ENCODE measurements at regions not wholly inside any gene's neighbourhood (a gene's known extent, or its start where the extent isn't known, plus 50 kb on each side); places are given as distances from the start of the nearest gene placed in this dataset.
"Not testable (repeated sequence)": the region's sequence is repeated elsewhere in the genome, so short reads cannot be mapped to it uniquely, and the experiment has no call there.

DNA sequence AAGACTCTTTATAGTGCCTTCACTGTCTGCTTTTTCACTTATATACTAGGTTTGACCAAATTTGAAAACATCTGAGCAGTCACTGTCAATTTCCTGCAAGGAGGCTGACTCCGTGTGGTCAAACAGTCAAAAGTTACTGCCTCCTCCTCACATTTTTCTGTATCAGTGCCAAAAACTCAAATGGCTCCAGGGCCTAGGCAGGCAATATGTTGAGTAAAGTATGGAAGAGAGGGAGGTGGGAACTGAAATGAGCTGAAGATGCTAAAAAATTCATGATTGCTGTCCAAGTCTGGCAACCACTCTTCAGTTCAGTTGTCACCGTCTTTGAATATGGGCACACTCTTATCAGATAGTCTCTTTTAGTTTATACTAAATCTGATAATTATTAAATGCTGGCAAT lies 551.6 kb downstream of the CCSER2 start:
- TF ChIP-seq ZNF843 (tag by site-specific recombination; IDR thresholded peaks at IDR 0.05) (no peak), ZNF174 (tag by site-specific recombination; IDR thresholded peaks at IDR 0.05) (no peak), IKZF3 (tag by site-specific recombination; IDR thresholded peaks at IDR 0.05) (no peak), ZNF530 (tag by site-specific recombination; IDR thresholded peaks at IDR 0.05; ENCODE audit: low read depth) (no peak), ZNF830 (tag by site-specific recombination; IDR thresholded peaks at IDR 0.05; ENCODE audit: low read depth) (no peak), ZNF548 (tag by site-specific recombination; IDR thresholded peaks at IDR 0.05) (no peak), MEIS1 (CRISPR knock-in tag; IDR thresholded peaks at IDR 0.05; ENCODE audit: borderline replicate concordance) (no peak), ZNF223 (tag by site-specific recombination; IDR thresholded peaks at IDR 0.05) (no peak), ZNF707 (tag by site-specific recombination; IDR thresholded peaks at IDR 0.05) (no peak), ZNF561 (tag by site-specific recombination; IDR thresholded peaks at IDR 0.05; ENCODE audit: borderline replicate concordance) (no peak), ZNF112 (tag by site-specific recombination; IDR thresholded peaks at IDR 0.05) (no peak), ZNF16 (tag by site-specific recombination; IDR thresholded peaks at IDR 0.05; ENCODE audit: low read depth) (no peak), OSR2 (tag by site-specific recombination; IDR thresholded peaks at IDR 0.05) (no peak), ZNF621 (tag by site-specific recombination; IDR thresholded peaks at IDR 0.05) (no peak), HOXC10 (CRISPR knock-in tag; IDR thresholded peaks at IDR 0.05) (no peak), ZNF138 (tag by site-specific recombination; IDR thresholded peaks at IDR 0.05; ENCODE audit: borderline replicate concordance) (no peak), KLF8 (tag by site-specific recombination; IDR thresholded peaks at IDR 0.05) (no peak), KLF16 (tag by site-specific recombination; IDR thresholded peaks at IDR 0.05) (no peak), ZNF140 (tag by site-specific recombination; IDR thresholded peaks at IDR 0.05) (no peak)
- TF ChIP-seq, protein P1, sequence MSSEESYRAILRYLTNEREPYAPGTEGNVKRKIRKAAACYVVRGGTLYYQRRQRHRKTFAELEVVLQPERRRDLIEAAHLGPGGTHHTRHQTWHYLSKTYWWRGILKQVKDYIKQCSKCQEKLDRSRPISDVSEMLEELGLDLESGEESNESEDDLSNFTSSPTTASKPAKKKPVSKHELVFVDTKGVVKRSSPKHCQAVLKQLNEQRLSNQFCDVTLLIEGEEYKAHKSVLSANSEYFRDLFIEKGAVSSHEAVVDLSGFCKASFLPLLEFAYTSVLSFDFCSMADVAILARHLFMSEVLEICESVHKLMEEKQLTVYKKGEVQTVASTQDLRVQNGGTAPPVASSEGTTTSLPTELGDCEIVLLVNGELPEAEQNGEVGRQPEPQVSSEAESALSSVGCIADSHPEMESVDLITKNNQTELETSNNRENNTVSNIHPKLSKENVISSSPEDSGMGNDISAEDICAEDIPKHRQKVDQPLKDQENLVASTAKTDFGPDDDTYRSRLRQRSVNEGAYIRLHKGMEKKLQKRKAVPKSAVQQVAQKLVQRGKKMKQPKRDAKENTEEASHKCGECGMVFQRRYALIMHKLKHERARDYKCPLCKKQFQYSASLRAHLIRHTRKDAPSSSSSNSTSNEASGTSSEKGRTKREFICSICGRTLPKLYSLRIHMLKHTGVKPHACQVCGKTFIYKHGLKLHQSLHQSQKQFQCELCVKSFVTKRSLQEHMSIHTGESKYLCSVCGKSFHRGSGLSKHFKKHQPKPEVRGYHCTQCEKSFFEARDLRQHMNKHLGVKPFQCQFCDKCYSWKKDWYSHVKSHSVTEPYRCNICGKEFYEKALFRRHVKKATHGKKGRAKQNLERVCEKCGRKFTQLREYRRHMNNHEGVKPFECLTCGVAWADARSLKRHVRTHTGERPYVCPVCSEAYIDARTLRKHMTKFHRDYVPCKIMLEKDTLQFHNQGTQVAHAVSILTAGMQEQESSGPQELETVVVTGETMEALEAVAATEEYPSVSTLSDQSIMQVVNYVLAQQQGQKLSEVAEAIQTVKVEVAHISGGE (tag by site-specific recombination; conservative IDR thresholded peaks at IDR 0.05; ENCODE audit: low read depth): no peak
- Histone ChIP-seq H3K9me3 (ENCODE audit: control insufficient read depth, insufficient read depth, low read depth, low read length) (no peaks in the 10 kb centered on the region), H3K4me3 (ENCODE audit: low read depth, low read length) (no peak overlapping the region), H3K36me3 (ENCODE audit: control insufficient read depth in 2 of 2, insufficient read depth in 1 of 2, low read length in 2 of 2) (no peaks in the 10 kb centered on the region), H3K4me1 (ENCODE audit: control insufficient read depth, insufficient read depth, low read length) (no peaks in the 10 kb centered on the region), H3K27ac (ENCODE audit: extremely low read depth, low read depth, low read length) (no peak overlapping the region)
- CTCF ChIA-PET: no interaction called here
- POLR2A ChIA-PET: no interaction called here

DNA sequence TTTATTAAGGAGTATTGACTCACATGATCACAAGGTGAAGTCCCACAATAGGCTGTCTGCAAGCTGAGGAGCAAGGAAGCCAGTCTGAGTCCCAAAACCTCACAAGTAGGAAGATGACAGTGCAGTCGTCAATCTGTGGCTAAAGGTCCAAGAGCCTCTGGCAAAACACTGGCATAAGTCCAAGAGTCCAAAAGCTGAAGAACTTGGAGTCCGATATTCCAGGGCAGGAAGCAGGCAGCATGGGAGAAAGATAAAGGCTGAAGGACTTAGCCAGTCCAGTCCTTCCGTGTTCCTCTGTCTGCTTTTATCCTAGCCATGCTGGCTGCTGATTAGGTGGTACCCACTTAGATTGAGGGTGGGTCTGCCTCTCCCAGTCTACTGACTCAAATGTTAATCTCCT lies 553.3 kb downstream of the CCSER2 start:
- H3K27ac ChIP-seq (ENCODE audit: extremely low read depth, low read depth, low read length); POLR2A ChIA-PET; H3K36me3 ChIP-seq (ENCODE audit: control insufficient read depth in 2 of 2, insufficient read depth in 1 of 2, low read length in 2 of 2); CTCF ChIA-PET; H3K4me3 ChIP-seq (ENCODE audit: low read depth, low read length); H3K4me1 ChIP-seq (ENCODE audit: control insufficient read depth, insufficient read depth, low read length); H3K9me3 ChIP-seq (ENCODE audit: control insufficient read depth, insufficient read depth, low read depth, low read length): not testable (repeated sequence)

DNA sequence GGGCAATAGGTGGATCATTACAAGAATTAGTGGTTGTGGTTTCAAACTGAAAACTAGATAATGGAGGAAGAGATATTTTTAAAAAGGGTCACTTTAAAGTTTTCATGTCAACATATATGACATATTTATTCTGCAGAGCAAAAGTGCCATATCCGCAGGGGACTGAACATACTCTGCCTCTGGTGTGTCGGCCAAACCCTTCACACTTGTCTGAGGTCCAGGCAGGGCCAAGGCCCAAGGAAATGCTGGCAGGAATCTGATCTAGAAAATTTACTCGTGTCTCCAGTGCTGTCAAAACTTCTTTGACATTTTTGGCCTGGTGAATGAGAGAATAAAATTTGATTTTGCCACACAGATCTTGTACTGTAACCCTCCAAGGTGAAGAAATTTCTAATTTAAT lies 562.3 kb downstream of the CCSER2 start:
- Histone ChIP-seq H3K9me3 (ENCODE audit: control insufficient read depth, insufficient read depth, low read depth, low read length) (no peaks in the 10 kb centered on the region), H3K4me1 (ENCODE audit: control insufficient read depth, insufficient read depth, low read length) (no peaks in the 10 kb centered on the region), H3K36me3 (ENCODE audit: control insufficient read depth in 2 of 2, insufficient read depth in 1 of 2, low read length in 2 of 2) (no peaks in the 10 kb centered on the region), H3K27ac (ENCODE audit: extremely low read depth, low read depth, low read length) (no peak overlapping the region), H3K4me3 (ENCODE audit: low read depth, low read length) (no peak overlapping the region)
- ChIA-PET CTCF (no interaction called here), POLR2A (no interaction called here)
- TF ChIP-seq, protein P2, sequence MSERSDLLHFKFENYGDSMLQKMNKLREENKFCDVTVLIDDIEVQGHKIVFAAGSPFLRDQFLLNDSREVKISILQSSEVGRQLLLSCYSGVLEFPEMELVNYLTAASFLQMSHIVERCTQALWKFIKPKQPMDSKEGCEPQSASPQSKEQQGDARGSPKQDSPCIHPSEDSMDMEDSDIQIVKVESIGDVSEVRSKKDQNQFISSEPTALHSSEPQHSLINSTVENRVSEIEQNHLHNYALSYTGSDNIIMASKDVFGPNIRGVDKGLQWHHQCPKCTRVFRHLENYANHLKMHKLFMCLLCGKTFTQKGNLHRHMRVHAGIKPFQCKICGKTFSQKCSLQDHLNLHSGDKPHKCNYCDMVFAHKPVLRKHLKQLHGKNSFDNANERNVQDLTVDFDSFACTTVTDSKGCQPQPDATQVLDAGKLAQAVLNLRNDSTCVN (tag by site-specific recombination; optimal IDR thresholded peaks at IDR 0.05): no peak
- TF ChIP-seq, protein P3, sequence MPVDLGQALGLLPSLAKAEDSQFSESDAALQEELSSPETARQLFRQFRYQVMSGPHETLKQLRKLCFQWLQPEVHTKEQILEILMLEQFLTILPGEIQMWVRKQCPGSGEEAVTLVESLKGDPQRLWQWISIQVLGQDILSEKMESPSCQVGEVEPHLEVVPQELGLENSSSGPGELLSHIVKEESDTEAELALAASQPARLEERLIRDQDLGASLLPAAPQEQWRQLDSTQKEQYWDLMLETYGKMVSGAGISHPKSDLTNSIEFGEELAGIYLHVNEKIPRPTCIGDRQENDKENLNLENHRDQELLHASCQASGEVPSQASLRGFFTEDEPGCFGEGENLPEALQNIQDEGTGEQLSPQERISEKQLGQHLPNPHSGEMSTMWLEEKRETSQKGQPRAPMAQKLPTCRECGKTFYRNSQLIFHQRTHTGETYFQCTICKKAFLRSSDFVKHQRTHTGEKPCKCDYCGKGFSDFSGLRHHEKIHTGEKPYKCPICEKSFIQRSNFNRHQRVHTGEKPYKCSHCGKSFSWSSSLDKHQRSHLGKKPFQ (tag by site-specific recombination; IDR thresholded peaks at IDR 0.05): no peak
- TF ChIP-seq SCRT1 (tag by site-specific recombination; IDR thresholded peaks at IDR 0.05; ENCODE audit: borderline replicate concordance): no peak
- TF ChIP-seq BCL11B (tag by site-specific recombination; IDR thresholded peaks at IDR 0.05; ENCODE audit: low read depth): no peak
- TF ChIP-seq, protein P4, sequence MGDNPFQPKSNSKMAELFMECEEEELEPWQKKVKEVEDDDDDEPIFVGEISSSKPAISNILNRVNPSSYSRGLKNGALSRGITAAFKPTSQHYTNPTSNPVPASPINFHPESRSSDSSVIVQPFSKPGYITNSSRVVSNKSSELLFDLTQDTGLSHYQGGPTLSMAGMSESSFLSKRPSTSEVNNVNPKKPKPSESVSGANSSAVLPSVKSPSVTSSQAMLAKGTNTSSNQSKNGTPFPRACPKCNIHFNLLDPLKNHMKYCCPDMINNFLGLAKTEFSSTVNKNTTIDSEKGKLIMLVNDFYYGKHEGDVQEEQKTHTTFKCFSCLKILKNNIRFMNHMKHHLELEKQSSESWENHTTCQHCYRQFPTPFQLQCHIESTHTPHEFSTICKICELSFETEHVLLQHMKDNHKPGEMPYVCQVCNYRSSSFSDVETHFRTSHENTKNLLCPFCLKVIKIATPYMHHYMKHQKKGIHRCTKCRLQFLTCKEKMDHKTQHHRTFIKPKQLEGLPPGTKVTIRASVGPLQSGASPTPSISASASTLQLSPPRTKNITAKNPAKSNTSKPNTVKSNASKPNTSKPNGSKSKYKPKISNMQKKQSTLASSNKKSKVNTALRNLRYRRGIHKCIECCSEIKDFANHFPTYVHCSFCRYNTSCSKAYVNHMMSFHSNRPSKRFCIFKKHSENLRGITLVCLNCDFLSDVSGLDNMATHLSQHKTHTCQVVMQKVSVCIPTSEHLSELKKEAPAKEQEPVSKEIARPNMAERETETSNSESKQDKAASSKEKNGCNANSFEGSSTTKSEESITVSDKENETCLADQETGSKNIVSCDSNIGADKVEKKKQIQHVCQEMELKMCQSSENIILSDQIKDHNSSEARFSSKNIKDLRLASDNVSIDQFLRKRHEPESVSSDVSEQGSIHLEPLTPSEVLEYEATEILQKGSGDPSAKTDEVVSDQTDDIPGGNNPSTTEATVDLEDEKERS (tag by site-specific recombination; IDR thresholded peaks at IDR 0.05): no peak
- no peak for TF ChIP-seq ZIC2 (tag by site-specific recombination; IDR thresholded peaks at IDR 0.05)
